K562 (cell line): ENCODE measurements at regions not wholly inside any gene's neighbourhood (a gene's known extent, or its start where the extent isn't known, plus 50 kb on each side); places are given as distances from the start of the nearest gene placed in this dataset.

ENCODE experiments used
- ATAC-seq: fragments of 200-7000 bp; cut with Tn5 transposase; 3 replicates; pipeline ENCODE4 v1.9.1; 2020; ENCODE audit warnings: moderate library complexity
- BruUV-seq: library from RNA; stranded (reverse); fragments of 400-500 nt; replicated peaks from 2 replicates; lab custom pipeline; 2021; lab: Mats Ljungman, UMichigan
- CTCF ChIA-PET: fragments of 300-600 bp; formaldehyde crosslinking; extraction: SDS; loops from one replicate; lab custom pipeline; 2021; ENCODE audit warnings: low intra/inter-chr PET ratio; lab: Yijun Ruan, JAX
- POLR2A ChIA-PET: fragments of 300-600, 350-650 bp; sonication (Branson Sonifier 250); formaldehyde crosslinking; extraction: SDS; loops from one replicate; lab custom pipeline; 2021; ENCODE audit warnings: antibody characterized with exemption, inconsistent platforms; lab: Yijun Ruan, JAX
- DNase-seq, 4 experiments: peaks; one replicate each; pipeline versions ENCODE4 v3.0.0 to v3.0.0-alpha.2; 2011 to 2018; ENCODE audit warnings: low spot score in 3 of 4, mixed read lengths in 3 of 4; ENCODE audit errors: extremely low read depth in 1 of 4
- FAIRE-seq: peaks from 2 replicates; lab custom pipeline; 2011; peaks lifted over from hg19 to GRCh38; lab: Jason Lieb, UNC
- H2AFZ ChIP-seq: 2 replicates; pipeline ENCODE4 v1.6.0; 2011; ENCODE audit warnings: low read depth, low read length, control low read depth, inconsistent platforms
- H3K27ac ChIP-seq: fragments of 200-600 bp; 3 replicates; pipeline ENCODE4 v1.8.0; 2011; ENCODE audit warnings: low read depth, mild to moderate bottlenecking, control low read depth, inconsistent platforms, low read length, moderate library complexity, mixed read lengths; ENCODE audit errors: extremely low read depth
- H3K27me3 ChIP-seq, 2 experiments: fragments of 300-600 bp in 1 of 2; 2 replicates in 1 of 2; 3 replicates in 1 of 2; pipeline versions ENCODE4 v1.6.0 to v1.8.0; 2011; ENCODE audit warnings: inconsistent platforms in 2 of 2, low read length in 2 of 2, mild to moderate bottlenecking in 1 of 2, mixed read lengths in 1 of 2, moderate library complexity in 1 of 2; ENCODE audit not compliant: control insufficient read depth in 2 of 2, insufficient read depth in 2 of 2
- H3K36me3 ChIP-seq: fragments of 300-600 bp; 3 replicates; pipeline ENCODE4 v1.8.0; 2011; ENCODE audit warnings: mild to moderate bottlenecking, low read length, inconsistent platforms; ENCODE audit not compliant: control insufficient read depth, insufficient read depth
- H3K4me1 ChIP-seq, 2 experiments: fragments of 200-600 bp in 1 of 2; replicated peaks in 1 of 2; 2 replicates in 1 of 2; 3 replicates in 1 of 2; pipeline versions ENCODE4 v1.5.1 to v1.8.0; 2011; ENCODE audit warnings: inconsistent platforms in 2 of 2, low read length in 2 of 2, mild to moderate bottlenecking in 1 of 2, mixed read lengths in 1 of 2, moderate library complexity in 1 of 2; ENCODE audit not compliant: control insufficient read depth in 2 of 2, insufficient read depth in 2 of 2
- H3K4me2 ChIP-seq: 2 replicates; pipeline ENCODE4 v1.6.1; 2011; ENCODE audit warnings: low read length, control low read depth, inconsistent platforms, mixed read lengths; ENCODE audit not compliant: insufficient read depth
- H3K4me3 ChIP-seq: fragments of 200-600 bp; sonication (generic), shearing (Covaris generic); 2 replicates; pipeline ENCODE4 v1.5.1; 2016; ENCODE audit warnings: control low read depth, inconsistent platforms
- H3K79me2 ChIP-seq: fragments of 200-600 bp; 3 replicates; pipeline ENCODE4 v1.8.0; 2011; ENCODE audit warnings: low read length, inconsistent platforms; ENCODE audit not compliant: control insufficient read depth, insufficient read depth
- H3K9ac ChIP-seq, 2 experiments: 2 replicates each; pipeline versions ENCODE4 v1.6.0 to v1.6.1; 2011; ENCODE audit warnings: low read depth in 2 of 2, low read length in 2 of 2, control low read depth in 1 of 2, inconsistent platforms in 1 of 2, mild to moderate bottlenecking in 1 of 2, mixed read lengths in 1 of 2; ENCODE audit not compliant: insufficient read depth in 1 of 2
- H3K9me1 ChIP-seq: one replicate; pipeline ENCODE4 v1.6.0; 2011; ENCODE audit warnings: inconsistent platforms, mild to moderate bottlenecking, low read length, moderate library complexity; ENCODE audit not compliant: control insufficient read depth, insufficient read depth
- H3K9me3 ChIP-seq: replicated peaks from 2 replicates; pipeline ENCODE4 v1.5.1; 2011; ENCODE audit warnings: low read depth, low read length, inconsistent platforms; ENCODE audit not compliant: control insufficient read depth, insufficient read depth
- H4K20me1 ChIP-seq: replicated peaks from 2 replicates; pipeline ENCODE4 v1.6.1; 2011; ENCODE audit warnings: low read length, inconsistent platforms, mixed read lengths; ENCODE audit not compliant: control insufficient read depth, insufficient read depth
- EP300 ChIP-seq: IDR thresholded peaks from 2 replicates; pipeline ENCODE4 v1.6.1; 2012; ENCODE audit warnings: low read length, improper control_type of control experiment
- GTF3C2 ChIP-seq: IDR thresholded peaks from 3 replicates; pipeline ENCODE4 v1.6.1; 2011; ENCODE audit warnings: borderline replicate concordance, mild to moderate bottlenecking, moderate library complexity; ENCODE audit not compliant: insufficient read length; ENCODE audit errors: extremely low read depth
- MIER1 ChIP-seq: fragments of 450-650 bp; IDR thresholded peaks from 2 replicates; pipeline ENCODE4 v1.6.1; 2016; ENCODE audit warnings: antibody characterized with exemption, mild to moderate bottlenecking, low read depth
- SMARCA4 ChIP-seq: fragments of 450-650 bp; IDR thresholded peaks from 2 replicates; pipeline ENCODE4 v1.6.1; 2016
- SRSF7 ChIP-seq: fragments of 200-400 bp; formaldehyde crosslinking; optimal IDR thresholded peaks from 2 replicates; pipeline ENCODE3; 2017; ENCODE audit warnings: mild to moderate bottlenecking, low read depth, low read length
- TCF15 ChIP-seq: fragments of 250-450 bp; sonication (Bioruptor Pico); IDR thresholded peaks from 2 replicates; pipeline ENCODE4 v1.8.0; 2022; ENCODE audit warnings: moderate library complexity, mild to moderate bottlenecking, inconsistent platforms
- ZFP30 ChIP-seq: fragments of 250-450 bp; sonication (Bioruptor Pico); IDR thresholded peaks from 2 replicates; pipeline ENCODE4 v1.8.0; 2022; ENCODE audit warnings: moderate library complexity, mild to moderate bottlenecking, inconsistent platforms, borderline replicate concordance
- ZMIZ1 ChIP-seq, 2 experiments: fragments of 150-350 bp in 1 of 2; IDR thresholded peaks; 2 replicates each; pipeline ENCODE4 v1.6.1; 2012 to 2016; ENCODE audit warnings: low read depth in 2 of 2, low read length in 2 of 2, mild to moderate bottlenecking in 1 of 2, moderate library complexity in 1 of 2
- ZNF23 ChIP-seq: fragments of 250-450 bp; sonication (Bioruptor Pico); IDR thresholded peaks from 2 replicates; pipeline ENCODE4 v1.4.0; 2020; ENCODE audit warnings: mild to moderate bottlenecking
- WGBS: fragments of 100-300 bp; shearing (Covaris generic); methylation state at CpG from one replicate; pipeline ENCODE4 v1.1.6; 2016; ENCODE audit warnings: low coverage, mixed read lengths; ENCODE audit not compliant: insufficient coverage; ENCODE audit errors: missing lambda C conversion rate; 5-methylcytosine and 5-hydroxymethylcytosine counted together
- in situ Hi-C: fragments of 300-500 bp; cut with MboI; formaldehyde crosslinking; loops from 4 replicates; pipeline ENCODE4 v1.15.0; 2018; ENCODE audit warnings: inconsistent platforms, mixed read lengths
- intact Hi-C: fragments of 100-400 bp; cut with micrococcal nuclease; formaldehyde crosslinking; loops from 2 replicates; pipeline ENCODE4 v1.14.2; 2022
- TF ChIP-seq, protein P1 (sequence below): fragments of 450-650 bp; IDR thresholded peaks from 2 replicates; pipeline ENCODE4 v1.6.1; 2016; ENCODE audit warnings: missing biosample characterization, missing genetic modification characterization
- TF ChIP-seq, protein P2 (sequence below): fragments of 450-650 bp; IDR thresholded peaks from 2 replicates; pipeline ENCODE4 v1.6.1; 2017; ENCODE audit warnings: antibody characterized with exemption

DNA sequence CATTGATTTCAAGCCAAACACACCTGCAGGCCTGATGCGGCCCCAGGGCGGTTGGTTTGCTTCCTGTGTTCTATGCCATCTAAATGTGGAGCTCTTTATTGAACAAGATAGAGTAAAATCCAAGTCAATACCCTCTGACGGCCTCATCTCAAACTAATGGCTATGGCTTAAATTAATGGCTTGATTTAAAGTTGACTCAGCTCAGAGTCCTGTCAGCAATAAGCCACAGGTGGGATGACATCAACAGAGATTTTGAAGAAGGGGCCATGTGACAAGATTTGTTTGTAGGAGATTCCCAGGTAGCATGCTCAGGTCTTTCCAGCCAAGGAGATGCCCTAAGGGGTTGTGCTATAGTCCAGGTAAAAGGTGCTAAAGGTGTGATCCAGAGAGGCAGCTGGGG, 66.7 kb upstream of the ZNF32 start:
- H2AFZ ChIP-seq, result no peak overlapping the region
- no peak overlapping the region for H3K4me2 ChIP-seq
- no peak for DNase-seq
- no peaks in the 10 kb centered on the region for H3K4me1 ChIP-seq
- BruUV-seq, result no TSS peak
- ChIA-PET POLR2A (interaction anchor here (0.7 kb wide), 1 partner anchor 11 kb away, joined by 3 read pairs; no protein-coding TSS in a partner anchor), CTCF (no interaction called here)
- H3K27ac ChIP-seq, result no peak overlapping the region
- ATAC-seq, result no peak
- H3K27me3 ChIP-seq, result peaks cover 4 to 26% of the 10 kb centered on the region in 2 experiments; a peak in 3 of 5 replicates
- no peak overlapping the region for H3K9ac ChIP-seq
- H3K9me3 ChIP-seq, result no peaks in the 10 kb centered on the region
- intact Hi-C loops, result no loop called here
- WGBS, result 2% methylated on average over 3 of the region's 3 CpGs
- FAIRE-seq, result no peak
- no peaks in the 10 kb centered on the region for H3K36me3 ChIP-seq
- no peaks in the 10 kb centered on the region for H3K9me1 ChIP-seq
- no peaks in the 10 kb centered on the region for H4K20me1 ChIP-seq
- in situ Hi-C loops, result no loop called here
- no peaks in the 10 kb centered on the region for H3K79me2 ChIP-seq
- no peak overlapping the region for H3K4me3 ChIP-seq
- TF ChIP-seq ZFP30 (CRISPR knock-in tag) (no peak), GTF3C2 (no peak), TCF15 (CRISPR knock-in tag) (no peak), ZMIZ1 (IDR thresholded peaks at IDR 0.05; ENCODE audit: low read depth in 2 of 2, low read length in 2 of 2) (no peak), MIER1 (no peak), EP300 (no peak), SMARCA4 (no peak), ZNF23 (CRISPR knock-in tag) (no peak), SRSF7 (no peak)
- TF ChIP-seq, protein P1, sequence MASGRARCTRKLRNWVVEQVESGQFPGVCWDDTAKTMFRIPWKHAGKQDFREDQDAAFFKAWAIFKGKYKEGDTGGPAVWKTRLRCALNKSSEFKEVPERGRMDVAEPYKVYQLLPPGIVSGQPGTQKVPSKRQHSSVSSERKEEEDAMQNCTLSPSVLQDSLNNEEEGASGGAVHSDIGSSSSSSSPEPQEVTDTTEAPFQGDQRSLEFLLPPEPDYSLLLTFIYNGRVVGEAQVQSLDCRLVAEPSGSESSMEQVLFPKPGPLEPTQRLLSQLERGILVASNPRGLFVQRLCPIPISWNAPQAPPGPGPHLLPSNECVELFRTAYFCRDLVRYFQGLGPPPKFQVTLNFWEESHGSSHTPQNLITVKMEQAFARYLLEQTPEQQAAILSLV, result no peak
- TF ChIP-seq, protein P2, sequence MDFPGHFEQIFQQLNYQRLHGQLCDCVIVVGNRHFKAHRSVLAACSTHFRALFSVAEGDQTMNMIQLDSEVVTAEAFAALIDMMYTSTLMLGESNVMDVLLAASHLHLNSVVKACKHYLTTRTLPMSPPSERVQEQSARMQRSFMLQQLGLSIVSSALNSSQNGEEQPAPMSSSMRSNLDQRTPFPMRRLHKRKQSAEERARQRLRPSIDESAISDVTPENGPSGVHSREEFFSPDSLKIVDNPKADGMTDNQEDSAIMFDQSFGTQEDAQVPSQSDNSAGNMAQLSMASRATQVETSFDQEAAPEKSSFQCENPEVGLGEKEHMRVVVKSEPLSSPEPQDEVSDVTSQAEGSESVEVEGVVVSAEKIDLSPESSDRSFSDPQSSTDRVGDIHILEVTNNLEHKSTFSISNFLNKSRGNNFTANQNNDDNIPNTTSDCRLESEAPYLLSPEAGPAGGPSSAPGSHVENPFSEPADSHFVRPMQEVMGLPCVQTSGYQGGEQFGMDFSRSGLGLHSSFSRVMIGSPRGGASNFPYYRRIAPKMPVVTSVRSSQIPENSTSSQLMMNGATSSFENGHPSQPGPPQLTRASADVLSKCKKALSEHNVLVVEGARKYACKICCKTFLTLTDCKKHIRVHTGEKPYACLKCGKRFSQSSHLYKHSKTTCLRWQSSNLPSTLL, result no peak
